Right hindlimb (tissue), 1 donor: ENCODE measurements at regions not wholly inside any gene's neighbourhood (a gene's known extent, or its start where the extent isn't known, plus 50 kb on each side); places are given as distances from the start of the nearest gene placed in this dataset.
"Not testable (repeated sequence)": the region's sequence is repeated elsewhere in the genome, so short reads cannot be mapped to it uniquely, and the experiment has no call there.

Experiments used
- DNase-seq: peaks from one replicate; pipeline ENCODE4 v3.0.0-alpha.2; 2018

DNA sequence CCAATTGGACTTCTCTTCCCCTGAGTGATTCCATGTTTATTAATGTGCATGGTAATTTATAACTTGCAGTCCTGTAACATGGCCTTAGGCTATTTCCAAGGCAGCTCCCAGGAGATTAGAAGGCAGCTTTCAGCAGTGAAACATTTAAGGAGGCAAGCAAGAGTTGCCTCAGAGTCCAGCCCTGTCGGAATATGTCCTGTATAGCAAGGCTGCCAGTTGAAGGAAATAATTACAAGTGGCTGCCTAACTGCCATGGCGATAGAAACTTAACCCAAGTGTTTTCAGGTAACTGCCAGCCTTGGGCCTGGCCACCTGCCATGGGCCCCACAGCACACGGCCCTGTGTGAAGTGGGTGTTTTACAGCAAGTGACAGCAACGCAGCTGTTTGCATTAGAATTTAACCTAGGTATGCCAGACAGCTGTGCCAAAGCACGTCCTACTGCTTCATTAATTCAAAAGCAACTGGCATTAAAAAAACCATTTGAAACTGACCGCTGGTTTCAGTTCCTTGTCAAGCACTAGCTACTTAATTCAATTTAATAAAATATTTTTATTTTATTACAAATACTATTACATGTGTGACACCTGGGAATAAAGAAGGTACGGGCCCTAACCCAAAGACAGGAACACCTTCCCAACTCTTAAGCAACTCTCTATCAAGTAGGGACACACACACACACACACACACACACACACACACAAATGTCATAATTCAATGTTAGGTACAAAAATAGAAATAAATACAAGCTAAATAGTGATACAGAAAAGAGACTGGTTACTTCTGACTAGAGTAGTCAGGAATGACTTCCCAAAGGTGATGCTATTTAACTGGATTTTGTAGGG lies 151.8 kb upstream of the HEY2 start:
- DNase-seq = peak; percentile 44

DNA sequence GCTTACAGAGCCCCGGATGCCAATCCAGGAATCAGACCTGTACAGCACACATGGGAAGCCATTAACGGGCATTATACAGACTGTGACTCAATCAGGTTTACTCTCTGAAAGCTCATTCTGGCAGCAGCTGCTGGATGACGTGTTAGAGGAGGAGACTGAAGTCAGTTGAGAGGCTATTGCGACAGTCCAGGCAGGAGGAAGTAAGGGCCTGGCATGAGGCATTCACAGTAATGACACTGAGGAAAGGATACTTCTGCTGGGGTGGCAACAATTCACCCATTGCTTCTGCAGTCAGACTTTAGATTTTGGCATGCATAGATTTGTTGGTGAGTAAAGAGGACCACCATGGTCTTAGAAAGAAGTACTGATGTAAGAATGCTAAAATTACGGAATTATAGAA lies 151.0 kb upstream of the HEY2 start:
- peak; percentile 51 for DNase-seq

DNA sequence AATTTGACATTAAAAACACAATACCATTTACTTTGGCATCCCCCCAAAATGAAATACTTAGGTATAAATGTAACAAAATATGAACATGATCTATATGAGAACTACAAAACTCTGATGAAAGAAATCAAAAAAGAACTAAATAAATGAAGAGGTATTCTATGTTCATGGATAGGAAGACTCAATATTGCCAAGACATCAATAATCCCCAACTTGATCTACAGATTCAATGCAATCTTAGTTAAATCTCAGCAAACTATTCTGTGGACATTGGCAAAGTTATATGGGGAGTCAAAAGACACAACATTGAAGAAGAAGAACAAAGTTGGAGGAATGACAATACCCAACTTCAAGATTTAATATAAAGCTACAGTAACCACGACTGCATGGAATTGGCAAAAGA lies 145.2 kb upstream of the HEY2 start:
- DNase-seq = no peak

- DNase-seq = peak; percentile 69
These were observed 137.7 kb upstream of the HEY2 start for GRCh38 chr6:125611573-125612344.

- DNase-seq = no peak
These were observed 137.0 kb upstream of the HEY2 start for GRCh38 chr6:125612345-125612846.

DNA sequence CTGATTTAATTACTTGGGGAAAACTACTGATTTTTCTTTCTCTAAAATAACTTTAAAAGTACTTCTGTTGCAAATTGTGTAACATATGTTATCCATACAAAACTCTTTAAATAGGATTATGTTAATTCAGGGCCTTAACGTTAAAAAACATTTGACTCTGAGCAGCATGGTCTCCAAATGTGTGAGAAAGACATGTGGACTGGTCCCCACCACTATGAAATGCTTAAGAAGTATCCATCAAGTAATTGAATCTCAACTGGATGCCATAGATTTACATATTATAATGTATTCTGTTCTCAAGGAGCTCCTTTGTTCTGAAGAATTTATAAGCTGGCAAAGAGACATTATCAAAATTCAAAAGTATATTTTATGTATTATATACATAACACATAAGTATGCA lies 130.8 kb upstream of the HEY2 start:
- DNase-seq = no peak

DNA sequence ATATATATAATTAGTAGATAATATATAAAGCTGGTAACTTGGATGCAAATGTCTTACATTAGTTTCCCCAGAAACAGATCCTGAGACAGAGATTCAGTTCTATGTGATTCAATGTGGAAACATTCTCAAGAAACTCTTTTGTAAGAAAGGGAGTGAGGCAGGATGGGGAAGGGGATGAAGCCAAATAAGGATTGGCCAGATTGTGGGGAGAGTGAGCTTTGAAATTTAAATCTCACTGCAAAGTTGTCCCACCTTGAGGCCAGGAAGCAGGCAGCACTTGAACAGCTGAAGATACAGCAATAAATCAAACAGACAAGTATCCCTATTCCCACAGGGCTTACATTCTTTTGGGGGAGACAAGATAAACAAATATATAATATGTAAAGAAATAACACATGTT lies 126.3 kb upstream of the HEY2 start:
- no peak for DNase-seq

DNA sequence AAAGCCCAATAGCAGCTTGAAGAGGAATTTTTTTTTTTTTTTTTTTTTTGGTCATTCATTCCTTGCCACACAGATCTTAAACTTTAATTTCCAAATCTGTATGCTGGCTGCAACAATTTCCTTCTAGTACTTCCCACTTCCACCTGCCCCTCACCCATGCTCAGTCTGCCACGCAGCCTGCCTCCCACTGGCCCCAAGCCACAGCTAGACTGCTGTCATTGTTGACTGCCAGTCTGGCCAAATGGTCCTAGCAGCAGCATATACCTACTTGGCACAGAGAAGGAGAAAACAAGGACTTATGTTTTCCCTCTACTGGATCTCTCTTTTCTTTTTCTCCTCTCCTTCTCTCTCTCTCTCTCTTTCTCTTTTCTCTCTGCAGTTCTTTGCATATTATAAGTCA lies 118.3 kb upstream of the HEY2 start:
- no peak for DNase-seq

GRCh38 chr6:125636011-125636410 lies 113.4 kb upstream of the HEY2 start:
- DNase-seq = not testable (repeated sequence)

- no peak for DNase-seq
These were observed 112.8 kb upstream of the HEY2 start for GRCh38 chr6:125636671-125637070.

- DNase-seq = no peak
These were observed 112.2 kb upstream of the HEY2 start for GRCh38 chr6:125637207-125637606.

GRCh38 chr6:125639466-125640020 lies 109.9 kb upstream of the HEY2 start:
- DNase-seq = no peak

DNA sequence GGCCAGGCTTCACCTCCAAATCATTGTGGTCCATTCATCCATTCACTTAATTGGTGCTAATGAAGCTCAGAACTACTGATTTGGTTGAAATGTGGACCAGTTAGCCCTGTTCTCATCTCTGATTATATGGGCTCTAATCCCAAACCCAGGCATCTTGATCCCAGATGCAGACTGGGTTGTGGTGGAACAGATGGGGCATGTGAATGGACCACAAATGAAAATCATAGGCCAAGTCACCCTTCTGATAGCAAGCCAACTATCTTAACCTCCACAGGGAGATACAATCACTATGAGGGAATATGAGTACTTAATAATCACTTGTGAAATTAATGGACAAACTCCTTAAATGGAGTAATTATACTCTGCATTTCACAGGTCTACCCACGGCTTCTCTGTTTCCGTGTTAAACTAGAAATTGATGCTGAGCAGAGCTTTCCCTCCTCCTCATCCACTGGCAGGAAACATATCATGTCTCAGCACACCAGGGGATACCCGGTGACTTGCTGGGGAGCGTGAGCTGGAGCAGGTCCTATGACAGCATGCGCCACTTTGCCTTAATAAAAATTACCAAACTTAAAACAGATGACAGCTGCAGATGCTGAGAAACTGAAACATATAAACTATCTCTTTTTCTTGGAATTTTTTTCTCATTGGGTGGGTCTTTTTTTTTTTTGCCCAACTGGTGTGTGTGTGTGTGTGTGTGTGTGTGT lies 108.8 kb upstream of the HEY2 start:
- DNase-seq = no peak

DNA sequence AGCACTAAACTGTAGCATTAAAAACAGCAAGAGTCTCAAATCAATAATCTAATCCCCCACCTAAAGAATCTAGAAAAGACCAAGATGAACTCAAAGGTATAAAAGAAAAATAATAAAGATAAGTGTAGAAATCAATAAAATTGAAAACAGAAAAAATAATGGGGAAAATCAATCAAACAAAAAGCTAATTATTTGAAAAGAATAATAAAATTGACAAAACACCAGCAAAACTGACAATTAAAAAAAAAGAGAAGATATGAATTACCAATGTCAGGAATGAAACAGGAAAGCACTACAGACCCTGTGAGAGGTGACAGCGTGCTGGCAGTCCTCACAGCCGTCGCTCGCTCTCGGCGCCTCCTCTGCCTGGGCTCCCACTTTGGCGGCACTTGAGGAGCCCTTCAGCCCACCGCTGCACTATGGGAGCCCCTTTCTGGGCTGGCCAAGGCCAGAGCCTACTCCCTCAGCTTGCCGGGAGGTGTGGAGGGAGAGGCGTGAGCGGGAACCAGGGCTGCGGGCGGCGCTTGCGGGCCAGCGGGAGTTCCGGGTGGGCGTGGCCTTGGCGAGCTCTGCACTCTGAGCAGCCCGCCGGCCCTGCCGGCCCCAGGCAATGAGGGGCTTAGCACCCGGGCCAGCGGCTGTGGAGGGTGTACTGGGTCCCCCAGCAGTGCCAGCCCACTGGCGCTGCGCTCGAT lies 105.3 kb upstream of the HEY2 start:
- not testable (repeated sequence) for DNase-seq

DNA sequence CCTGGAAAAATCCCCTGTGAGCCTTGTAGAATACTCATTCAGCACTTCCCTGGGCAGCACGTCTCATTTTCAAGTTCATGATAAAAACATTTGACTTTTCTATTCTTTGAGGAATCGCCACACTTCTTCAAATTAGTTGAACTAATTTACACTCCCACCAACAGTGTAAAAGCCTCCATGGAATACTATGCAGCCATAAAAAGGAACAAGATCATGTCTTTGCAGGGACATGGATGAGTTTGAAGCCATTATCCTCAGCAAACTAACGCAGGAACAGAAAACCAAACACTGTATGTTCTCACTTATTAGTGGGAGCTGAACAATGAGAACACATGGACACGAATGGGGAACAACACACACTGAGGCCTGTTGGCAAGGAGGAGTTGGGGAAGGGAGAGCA lies 102.0 kb upstream of the HEY2 start:
- DNase-seq = no peak

GRCh38 chr6:125653752-125654151 lies 95.7 kb upstream of the HEY2 start:
- DNase-seq = not testable (repeated sequence)

DNA sequence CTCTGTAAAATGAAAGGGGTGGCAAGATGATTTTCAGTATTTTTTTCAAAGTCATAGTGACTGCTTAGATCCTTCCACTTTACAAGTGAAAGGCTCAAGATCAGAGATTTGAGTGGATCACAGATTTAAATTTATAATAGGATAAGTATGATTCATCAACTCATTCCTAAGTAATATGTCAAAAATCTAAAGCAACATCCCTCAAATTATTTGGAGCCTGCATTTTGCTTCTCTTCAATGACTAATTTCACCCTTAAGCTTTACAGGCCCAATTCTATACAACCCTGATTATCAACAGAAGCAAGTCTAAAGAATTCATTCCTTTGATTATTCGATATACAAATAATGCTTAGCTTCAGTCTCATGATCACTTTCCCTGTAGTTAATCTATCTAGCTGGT lies 93.9 kb upstream of the HEY2 start:
- DNase-seq = no peak

DNA sequence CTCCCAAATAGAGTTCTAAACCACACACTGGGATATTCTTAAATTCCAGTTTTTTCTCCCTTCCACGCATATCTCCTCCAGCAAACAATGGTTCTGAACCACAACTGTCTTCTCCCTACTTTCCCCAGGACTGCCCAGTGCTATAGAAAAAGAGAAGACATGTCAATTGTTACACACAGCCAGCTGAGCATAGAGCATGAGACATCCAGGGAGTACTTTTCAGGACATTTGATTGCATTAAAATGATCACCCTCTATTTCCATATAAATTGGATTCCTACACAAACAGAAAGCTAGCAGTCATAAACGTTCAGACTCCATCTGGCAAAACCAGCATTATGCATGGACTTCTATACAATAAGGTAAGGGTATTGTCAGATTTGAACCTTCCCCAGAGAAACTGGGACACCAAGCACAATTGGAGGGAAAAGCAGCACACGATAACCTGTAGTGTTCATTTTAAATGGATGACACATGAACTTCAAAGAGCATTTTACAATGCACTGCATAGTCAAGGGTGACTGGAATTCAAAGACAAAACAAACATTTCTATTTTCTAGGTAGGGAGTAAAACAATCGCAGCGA lies 93.1 kb upstream of the HEY2 start:
- DNase-seq = no peak

GRCh38 chr6:125658136-125658535 lies 91.3 kb upstream of the HEY2 start:
- no peak for DNase-seq

DNA sequence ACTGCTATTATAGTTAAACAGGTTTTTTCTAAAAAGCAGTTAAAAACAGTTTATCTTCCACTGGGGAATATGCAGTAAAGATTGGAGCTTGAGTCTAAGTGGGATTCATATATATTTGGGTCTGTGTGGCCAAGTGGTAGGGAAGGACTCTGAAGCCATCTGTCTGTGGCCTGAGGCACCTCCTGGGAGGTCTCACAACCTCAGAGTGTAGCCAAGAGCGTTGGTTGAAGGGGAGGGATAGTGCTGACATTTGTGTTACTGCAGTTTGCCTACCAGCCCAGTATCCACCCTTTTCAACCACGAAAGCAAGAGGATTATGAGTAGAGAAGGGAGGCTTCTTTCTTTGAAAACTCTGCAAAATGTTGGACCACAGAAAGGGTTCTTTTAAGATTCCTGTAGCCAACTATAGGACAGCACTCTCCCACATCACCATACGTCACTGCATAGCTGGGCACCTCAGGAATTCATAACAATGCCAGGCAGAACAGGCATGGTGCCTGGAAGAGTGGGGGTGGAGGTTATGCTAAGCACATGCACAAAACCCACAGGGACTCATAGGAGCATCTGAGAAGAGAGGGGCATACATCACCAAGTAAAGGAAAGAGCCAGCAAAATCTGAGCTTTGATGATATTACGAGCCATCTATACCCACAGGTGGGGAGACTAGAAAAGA lies 90.5 kb upstream of the HEY2 start:
- peak; percentile 40 for DNase-seq

GRCh38 chr6:125659887-125660286 lies 89.5 kb upstream of the HEY2 start:
- no peak for DNase-seq
